ENCODE measurements at regions not wholly inside any gene's neighbourhood (a gene's known extent, or its start where the extent isn't known, plus 50 kb on each side); places are given as distances from the start of the nearest gene placed in this dataset.

GRCh38 chr4:125573368-125573767, 258.6 kb downstream of the FAT4 start:
- Histone ChIP-seq H3K36me3 (ENCODE audit: control insufficient read depth, insufficient read depth, low read length) (no peaks in the 10 kb centered on the region), H3K27ac (ENCODE audit: insufficient read depth, low read length) (no peak overlapping the region), H3K27me3 (ENCODE audit: control insufficient read depth, insufficient read depth, low read length) (no peaks in the 10 kb centered on the region), H4K20me1 (ENCODE audit: control insufficient read depth, extremely low read depth, insufficient read depth, low read length) (no peaks in the 10 kb centered on the region), H3K79me2 (ENCODE audit: control insufficient read depth, insufficient read depth, low read length) (no peaks in the 10 kb centered on the region), H3K4me3 (replicated peaks in 1 of 4; ENCODE audit: control extremely low read depth in 1 of 4, insufficient read depth in 1 of 4, low read depth in 3 of 4, low read length in 4 of 4) (no peak overlapping the region), H2AFZ (ENCODE audit: low read length) (no peak overlapping the region), H3K9me3 (ENCODE audit: control insufficient read depth, insufficient read depth, low read depth, low read length) (no peaks in the 10 kb centered on the region), H3K4me2 (ENCODE audit: extremely low read depth, insufficient read depth, low read length) (no peak overlapping the region), H3K9ac (ENCODE audit: insufficient read depth, low read length) (no peak overlapping the region), H3K4me1 (ENCODE audit: control insufficient read depth, extremely low read depth, insufficient read depth, low read length) (no peaks in the 10 kb centered on the region)
- no peak for TF ChIP-seq CTCF (conservative IDR thresholded peaks at IDR 0.05 in 1 of 2, IDR thresholded peaks at IDR 0.05 in 1 of 2; ENCODE audit: low read depth in 1 of 2, low read length in 2 of 2)
- no peak for DNase-seq (ENCODE audit: low read depth in 2 of 2)

- Histone ChIP-seq H3K4me3 (replicated peaks in 1 of 4; ENCODE audit: control extremely low read depth in 1 of 4, insufficient read depth in 1 of 4, low read depth in 3 of 4, low read length in 4 of 4) (no peak overlapping the region), H3K36me3 (ENCODE audit: control insufficient read depth, insufficient read depth, low read length) (no peaks in the 10 kb centered on the region), H3K27ac (ENCODE audit: insufficient read depth, low read length) (no peak overlapping the region), H3K27me3 (ENCODE audit: control insufficient read depth, insufficient read depth, low read length) (no peaks in the 10 kb centered on the region), H3K4me2 (ENCODE audit: extremely low read depth, insufficient read depth, low read length) (no peak overlapping the region), H2AFZ (ENCODE audit: low read length) (no peak overlapping the region), H3K79me2 (ENCODE audit: control insufficient read depth, insufficient read depth, low read length) (no peaks in the 10 kb centered on the region), H3K9ac (ENCODE audit: insufficient read depth, low read length) (no peak overlapping the region), H3K4me1 (ENCODE audit: control insufficient read depth, extremely low read depth, insufficient read depth, low read length) (no peaks in the 10 kb centered on the region), H4K20me1 (ENCODE audit: control insufficient read depth, extremely low read depth, insufficient read depth, low read length) (no peaks in the 10 kb centered on the region), H3K9me3 (ENCODE audit: control insufficient read depth, insufficient read depth, low read depth, low read length) (no peaks in the 10 kb centered on the region)
- DNase-seq (ENCODE audit: low read depth in 2 of 2) = no peak
- TF ChIP-seq EZH2 (IDR thresholded peaks at IDR 0.05; ENCODE audit: low read length, missing control alignments) (no peak), CTCF (conservative IDR thresholded peaks at IDR 0.05 in 1 of 2, IDR thresholded peaks at IDR 0.05 in 1 of 2; ENCODE audit: low read depth in 1 of 2, low read length in 2 of 2) (no peak)
Observed at GRCh38 chr4:125573786-125574185, 259.0 kb downstream of the FAT4 start.

GRCh38 chr4:125582302-125582701, 267.5 kb downstream of the FAT4 start:
- H3K4me2 ChIP-seq (ENCODE audit: extremely low read depth, insufficient read depth, low read length) = no peak overlapping the region
- peak overlapping the region; percentile 9 for H2AFZ ChIP-seq (ENCODE audit: low read length)
- no peaks in the 10 kb centered on the region for H3K27me3 ChIP-seq (ENCODE audit: control insufficient read depth, insufficient read depth, low read length)
- H3K9ac ChIP-seq (ENCODE audit: insufficient read depth, low read length) = no peak overlapping the region
- H4K20me1 ChIP-seq (ENCODE audit: control insufficient read depth, extremely low read depth, insufficient read depth, low read length) = no peaks in the 10 kb centered on the region
- DNase-seq (ENCODE audit: low read depth in 2 of 2) = peak; percentile 11 to 15
- H3K79me2 ChIP-seq (ENCODE audit: control insufficient read depth, insufficient read depth, low read length) = no peaks in the 10 kb centered on the region
- no peak overlapping the region for H3K27ac ChIP-seq (ENCODE audit: insufficient read depth, low read length)
- H3K36me3 ChIP-seq (ENCODE audit: control insufficient read depth, insufficient read depth, low read length) = no peaks in the 10 kb centered on the region
- H3K9me3 ChIP-seq (ENCODE audit: control insufficient read depth, insufficient read depth, low read depth, low read length) = no peaks in the 10 kb centered on the region
- no peak overlapping the region for H3K4me3 ChIP-seq (replicated peaks in 1 of 4; ENCODE audit: control extremely low read depth in 1 of 4, insufficient read depth in 1 of 4, low read depth in 3 of 4, low read length in 4 of 4)
- TF ChIP-seq CTCF (conservative IDR thresholded peaks at IDR 0.05 in 1 of 2, IDR thresholded peaks at IDR 0.05 in 1 of 2; ENCODE audit: low read depth in 1 of 2, low read length in 2 of 2) (no peak), EZH2 (IDR thresholded peaks at IDR 0.05; ENCODE audit: low read length, missing control alignments) (no peak)
- no peaks in the 10 kb centered on the region for H3K4me1 ChIP-seq (ENCODE audit: control insufficient read depth, extremely low read depth, insufficient read depth, low read length)

Data from fibroblast of lung (primary cell).